ENCODE measurements at regions not wholly inside any gene's neighbourhood (a gene's known extent, or its start where the extent isn't known, plus 50 kb on each side); places are given as distances from the start of the nearest gene placed in this dataset.

GRCh38 chr6:94251878-94252277 is 832.5 kb upstream of the EPHA7 start:
- TF ChIP-seq, protein P1, sequence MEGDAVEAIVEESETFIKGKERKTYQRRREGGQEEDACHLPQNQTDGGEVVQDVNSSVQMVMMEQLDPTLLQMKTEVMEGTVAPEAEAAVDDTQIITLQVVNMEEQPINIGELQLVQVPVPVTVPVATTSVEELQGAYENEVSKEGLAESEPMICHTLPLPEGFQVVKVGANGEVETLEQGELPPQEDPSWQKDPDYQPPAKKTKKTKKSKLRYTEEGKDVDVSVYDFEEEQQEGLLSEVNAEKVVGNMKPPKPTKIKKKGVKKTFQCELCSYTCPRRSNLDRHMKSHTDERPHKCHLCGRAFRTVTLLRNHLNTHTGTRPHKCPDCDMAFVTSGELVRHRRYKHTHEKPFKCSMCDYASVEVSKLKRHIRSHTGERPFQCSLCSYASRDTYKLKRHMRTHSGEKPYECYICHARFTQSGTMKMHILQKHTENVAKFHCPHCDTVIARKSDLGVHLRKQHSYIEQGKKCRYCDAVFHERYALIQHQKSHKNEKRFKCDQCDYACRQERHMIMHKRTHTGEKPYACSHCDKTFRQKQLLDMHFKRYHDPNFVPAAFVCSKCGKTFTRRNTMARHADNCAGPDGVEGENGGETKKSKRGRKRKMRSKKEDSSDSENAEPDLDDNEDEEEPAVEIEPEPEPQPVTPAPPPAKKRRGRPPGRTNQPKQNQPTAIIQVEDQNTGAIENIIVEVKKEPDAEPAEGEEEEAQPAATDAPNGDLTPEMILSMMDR (IDR thresholded peaks at IDR 0.05), result no peak
- TF ChIP-seq POLR2A (IDR thresholded peaks at IDR 0.05), result no peak
